IMR-90 (cell line): ENCODE measurements at regions not wholly inside any gene's neighbourhood (a gene's known extent, or its start where the extent isn't known, plus 50 kb on each side); places are given as distances from the start of the nearest gene placed in this dataset.

ENCODE experiments used
- ATAC-seq: fragments of 200-7000 bp; cut with Tn5 transposase; 2 replicates; pipeline ENCODE4 v1.9.1; 2020; ENCODE audit warnings: low read depth, mild to moderate bottlenecking, moderate library complexity
- BruUV-seq: library from RNA; stranded (reverse); fragments of 400-500 nt; replicated peaks from 2 replicates; lab custom pipeline; 2021; lab: Mats Ljungman, UMichigan
- CTCF ChIA-PET: fragments of 300-600 bp; formaldehyde crosslinking; extraction: SDS; loops from one replicate; lab custom pipeline; 2021; ENCODE audit warnings: antibody characterized with exemption; lab: Yijun Ruan, JAX
- POLR2A ChIA-PET: fragments of 300-600 bp; sonication (Branson Sonifier 250); formaldehyde crosslinking; loops from one replicate; lab custom pipeline; 2022; ENCODE audit warnings: antibody characterized with exemption; ENCODE audit not compliant: unreplicated experiment; lab: Charles Lee
- DNase-seq: peaks from one replicate; pipeline ENCODE4 v3.0.0; 2013
- H2AFZ ChIP-seq: replicated peaks from 2 replicates; pipeline ENCODE3; 2013; ENCODE audit warnings: low read length, mild to moderate bottlenecking; ENCODE audit not compliant: poor library complexity
- H2AK5ac ChIP-seq: 2 replicates; pipeline ENCODE4 v1.6.1; 2013; ENCODE audit warnings: low read depth, low read length, inconsistent platforms
- H2AK9ac ChIP-seq: replicated peaks from 2 replicates; pipeline ENCODE3; 2013; ENCODE audit warnings: mild to moderate bottlenecking, low read depth, low read length, moderate library complexity; ENCODE audit not compliant: poor library complexity
- H2BK120ac ChIP-seq: 2 replicates; pipeline ENCODE4 v1.6.1; 2013; ENCODE audit warnings: low read depth, low read length, inconsistent platforms
- H2BK15ac ChIP-seq: 3 replicates; pipeline ENCODE4 v1.6.1; 2013; ENCODE audit warnings: low read depth, low read length, inconsistent platforms
- H2BK20ac ChIP-seq: 2 replicates; pipeline ENCODE4 v1.6.1; 2013; ENCODE audit warnings: low read depth, mild to moderate bottlenecking, inconsistent platforms, low read length, moderate library complexity
- H2BK5ac ChIP-seq: 2 replicates; pipeline ENCODE4 v1.6.1; 2013; ENCODE audit warnings: mild to moderate bottlenecking, low read depth, low read length, inconsistent platforms; ENCODE audit not compliant: poor library complexity, severe bottlenecking
- H3K14ac ChIP-seq: replicated peaks from 2 replicates; pipeline ENCODE4 v1.6.1; 2013; ENCODE audit warnings: low read depth, low read length, inconsistent platforms
- H3K18ac ChIP-seq: 2 replicates; pipeline ENCODE4 v1.6.1; 2013; ENCODE audit warnings: low read depth, low read length, control low read depth
- H3K23ac ChIP-seq: 2 replicates; pipeline ENCODE4 v1.6.1; 2013; ENCODE audit warnings: low read depth, low read length, inconsistent platforms
- H3K27ac ChIP-seq: 2 replicates; pipeline ENCODE4 v1.5.1; 2013; ENCODE audit warnings: mild to moderate bottlenecking, control low read depth, low read length; ENCODE audit not compliant: insufficient read depth
- H3K27me3 ChIP-seq: 2 replicates; pipeline ENCODE4 v1.6.1; 2013; ENCODE audit warnings: low read length; ENCODE audit not compliant: control insufficient read depth, insufficient read depth
- H3K36me3 ChIP-seq: 2 replicates; pipeline ENCODE4 v1.6.1; 2013; ENCODE audit warnings: low read length, mixed read lengths; ENCODE audit not compliant: control insufficient read depth, insufficient read depth
- H3K4ac ChIP-seq: 2 replicates; pipeline ENCODE4 v1.6.1; 2013; ENCODE audit warnings: low read depth, low read length, inconsistent platforms
- H3K4me1 ChIP-seq: 2 replicates; pipeline ENCODE4 v1.6.1; 2013; ENCODE audit warnings: low read length, mixed read lengths; ENCODE audit not compliant: control insufficient read depth, insufficient read depth
- H3K4me2 ChIP-seq: 2 replicates; pipeline ENCODE4 v1.6.1; 2013; ENCODE audit warnings: low read depth, mild to moderate bottlenecking, control low read depth, low read length, moderate library complexity
- H3K4me3 ChIP-seq: 2 replicates; pipeline ENCODE4 v1.5.1; 2013; ENCODE audit warnings: low read depth, mild to moderate bottlenecking, control low read depth, low read length, moderate library complexity; ENCODE audit not compliant: insufficient read depth
- H3K56ac ChIP-seq: 2 replicates; pipeline ENCODE4 v1.6.1; 2013; ENCODE audit warnings: low read length, inconsistent platforms; ENCODE audit not compliant: insufficient read depth; ENCODE audit errors: extremely low read depth
- H3K79me1 ChIP-seq, 2 experiments: 2 replicates each; pipeline ENCODE4 v1.6.1; 2013; ENCODE audit warnings: low read length in 2 of 2, inconsistent platforms in 1 of 2, low read depth in 1 of 2
- H3K9ac ChIP-seq: 2 replicates; pipeline ENCODE4 v1.6.1; 2013; ENCODE audit warnings: low read depth, low read length, control low read depth
- H3K9me1 ChIP-seq: 2 replicates; pipeline ENCODE4 v1.6.1; 2013; ENCODE audit warnings: low read length, inconsistent platforms; ENCODE audit not compliant: insufficient read depth
- H3K9me3 ChIP-seq: 2 replicates; pipeline ENCODE4 v1.6.1; 2013; ENCODE audit warnings: low read length; ENCODE audit not compliant: control insufficient read depth, insufficient read depth
- H4K20me1 ChIP-seq: 2 replicates; pipeline ENCODE4 v1.6.1; 2013; ENCODE audit warnings: low read length, inconsistent platforms; ENCODE audit not compliant: insufficient read depth
- H4K5ac ChIP-seq: 2 replicates; pipeline ENCODE4 v1.6.1; 2013; ENCODE audit warnings: mild to moderate bottlenecking, low read depth, low read length, control low read depth
- H4K8ac ChIP-seq, 2 experiments: 2 replicates each; pipeline ENCODE4 v1.6.1; 2013; ENCODE audit warnings: low read depth in 2 of 2, low read length in 2 of 2, control low read depth in 1 of 2, inconsistent platforms in 1 of 2
- H4K91ac ChIP-seq: 2 replicates; pipeline ENCODE4 v1.6.1; 2013; ENCODE audit warnings: low read depth, low read length, inconsistent platforms; ENCODE audit not compliant: insufficient read depth
- CEBPB ChIP-seq: IDR thresholded peaks from 2 replicates; pipeline ENCODE4 v1.6.1; 2012; ENCODE audit warnings: low read depth, low read length, improper control_type of control experiment
- FOS ChIP-seq: fragments of 150-350 bp; IDR thresholded peaks from 2 replicates; pipeline ENCODE4 v1.6.1; 2016; ENCODE audit warnings: low read depth, low read length
- MAFK ChIP-seq: IDR thresholded peaks from 2 replicates; pipeline ENCODE4 v1.6.1; 2012; ENCODE audit warnings: low read depth, low read length, improper control_type of control experiment
- MXI1 ChIP-seq: IDR thresholded peaks from 2 replicates; pipeline ENCODE4 v1.6.1; 2012; ENCODE audit warnings: low read depth, mild to moderate bottlenecking, low read length, moderate library complexity, borderline replicate concordance
- NFE2L2 ChIP-seq: fragments of 150-350 bp; IDR thresholded peaks from 2 replicates; pipeline ENCODE4 v1.6.1; 2016; ENCODE audit warnings: low read depth, mild to moderate bottlenecking, low read length
- POLR2A ChIP-seq: IDR thresholded peaks from 2 replicates; pipeline ENCODE4 v1.6.1; 2012; ENCODE audit warnings: mild to moderate bottlenecking, low read depth, low read length
- RAD21 ChIP-seq: IDR thresholded peaks from 2 replicates; pipeline ENCODE4 v1.6.1; 2012; ENCODE audit warnings: low read length, improper control_type of control experiment
- RCOR1 ChIP-seq: IDR thresholded peaks from 2 replicates; pipeline ENCODE4 v1.6.1; 2012; ENCODE audit warnings: mild to moderate bottlenecking, low read length, improper control_type of control experiment; ENCODE audit not compliant: insufficient replicate concordance
- RFX5 ChIP-seq: IDR thresholded peaks from 2 replicates; pipeline ENCODE4 v1.8.0; 2012; ENCODE audit warnings: low read depth, mild to moderate bottlenecking, low read length, moderate library complexity
- SMC3 ChIP-seq: fragments of 150-350 bp; IDR thresholded peaks from 2 replicates; pipeline ENCODE4 v1.6.1; 2016; ENCODE audit warnings: low read depth, mild to moderate bottlenecking, antibody characterized with exemption, low read length, moderate library complexity
- WGBS, 2 experiments: methylation state at CpG; one replicate each; pipeline versions ENCODE4 v1.1.5 to v1.1.7; 2013; ENCODE audit warnings: missing lambda C conversion rate in 2 of 2; ENCODE audit not compliant: insufficient read length in 1 of 2; ENCODE audit errors: extremely low coverage in 2 of 2; 5-methylcytosine and 5-hydroxymethylcytosine counted together
- dilution Hi-C: fragments of 300-500 bp; cut with HindIII; formaldehyde crosslinking; loops from one replicate; pipeline ENCODE4 v1.14.3; 2018; ENCODE audit warnings: low sequenced_read_pairs; ENCODE audit not compliant: unreplicated experiment
- in situ Hi-C: fragments of 300-500 bp; cut with MboI; formaldehyde crosslinking; loops from 3 replicates; pipeline ENCODE4 v1.14.3; 2019; ENCODE audit warnings: low sequenced_read_pairs, inconsistent platforms, mixed read lengths
- intact Hi-C: fragments of 100-400 bp; cut with micrococcal nuclease; formaldehyde crosslinking; loops from 2 replicates; pipeline ENCODE4 v1.10.0; 2022
- TF ChIP-seq, protein P1 (sequence below): conservative IDR thresholded peaks from 2 replicates; pipeline ENCODE4 v1.5.1; 2012; ENCODE audit warnings: mild to moderate bottlenecking, low read depth, low read length, improper control_type of control experiment
- TF ChIP-seq, protein P2 (sequence below): fragments of 150-350 bp; IDR thresholded peaks from 2 replicates; pipeline ENCODE4 v1.6.1; 2017; ENCODE audit warnings: mild to moderate bottlenecking, antibody characterized with exemption, low read length, low read depth
- TF ChIP-seq, protein P3 (sequence below): fragments of 150-350 bp; IDR thresholded peaks from 2 replicates; pipeline ENCODE4 v1.6.1; 2016; ENCODE audit warnings: low read depth, mild to moderate bottlenecking, low read length, moderate library complexity, borderline replicate concordance

DNA sequence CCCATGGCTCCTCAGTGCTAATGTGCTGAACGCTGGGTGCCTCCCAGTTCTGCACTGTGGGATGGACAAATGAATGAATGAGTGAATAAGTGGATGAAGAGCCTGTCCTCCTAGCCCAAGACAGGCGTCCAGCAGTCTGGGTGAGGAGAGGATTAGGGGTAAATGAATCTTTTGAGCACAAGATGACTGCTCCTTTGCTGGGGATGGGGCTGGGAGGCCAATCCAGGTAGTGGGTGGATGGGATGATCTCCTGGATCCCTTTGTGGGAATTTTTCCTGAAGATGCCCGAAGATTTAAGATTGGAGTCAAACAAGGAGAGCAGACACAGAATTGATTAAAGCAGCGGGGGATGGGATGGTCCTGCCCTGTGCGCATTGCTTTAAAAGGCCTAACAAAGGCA lies 65.3 kb upstream of the MLN start:
- Histone ChIP-seq H3K56ac (no peak overlapping the region), H3K9me3 (no peaks in the 10 kb centered on the region), H2AK5ac (no peak overlapping the region), H2BK120ac (no peak overlapping the region), H3K27me3 (peaks cover 50% of the 10 kb centered on the region), H3K23ac (no peak overlapping the region), H3K9ac (no peak overlapping the region), H2BK5ac (no peak overlapping the region), H3K14ac (no peak overlapping the region), H2AK9ac (no peak overlapping the region), H2BK20ac (no peak overlapping the region), H4K5ac (no peak overlapping the region), H3K4ac (no peak overlapping the region), H4K20me1 (no peaks in the 10 kb centered on the region), H2BK15ac (no peak overlapping the region), H4K8ac (no peak overlapping the region), H3K18ac (no peak overlapping the region), H3K79me1 (no peaks in the 10 kb centered on the region), H4K91ac (no peak overlapping the region), H3K27ac (no peak overlapping the region), H2AFZ (no peak overlapping the region), H3K36me3 (no peaks in the 10 kb centered on the region), H3K9me1 (no peaks in the 10 kb centered on the region), H3K4me1 (no peaks in the 10 kb centered on the region), H3K4me2 (no peak overlapping the region), H3K4me3 (no peak overlapping the region)
- no peak for DNase-seq
- TF ChIP-seq SMC3 (no peak), NFE2L2 (no peak), RCOR1 (no peak), MXI1 (no peak), MAFK (no peak), FOS (no peak), CEBPB (no peak), RFX5 (no peak), RAD21 (no peak), POLR2A (no peak)
- TF ChIP-seq, protein P1, sequence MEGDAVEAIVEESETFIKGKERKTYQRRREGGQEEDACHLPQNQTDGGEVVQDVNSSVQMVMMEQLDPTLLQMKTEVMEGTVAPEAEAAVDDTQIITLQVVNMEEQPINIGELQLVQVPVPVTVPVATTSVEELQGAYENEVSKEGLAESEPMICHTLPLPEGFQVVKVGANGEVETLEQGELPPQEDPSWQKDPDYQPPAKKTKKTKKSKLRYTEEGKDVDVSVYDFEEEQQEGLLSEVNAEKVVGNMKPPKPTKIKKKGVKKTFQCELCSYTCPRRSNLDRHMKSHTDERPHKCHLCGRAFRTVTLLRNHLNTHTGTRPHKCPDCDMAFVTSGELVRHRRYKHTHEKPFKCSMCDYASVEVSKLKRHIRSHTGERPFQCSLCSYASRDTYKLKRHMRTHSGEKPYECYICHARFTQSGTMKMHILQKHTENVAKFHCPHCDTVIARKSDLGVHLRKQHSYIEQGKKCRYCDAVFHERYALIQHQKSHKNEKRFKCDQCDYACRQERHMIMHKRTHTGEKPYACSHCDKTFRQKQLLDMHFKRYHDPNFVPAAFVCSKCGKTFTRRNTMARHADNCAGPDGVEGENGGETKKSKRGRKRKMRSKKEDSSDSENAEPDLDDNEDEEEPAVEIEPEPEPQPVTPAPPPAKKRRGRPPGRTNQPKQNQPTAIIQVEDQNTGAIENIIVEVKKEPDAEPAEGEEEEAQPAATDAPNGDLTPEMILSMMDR: no peak
- TF ChIP-seq, protein P2, sequence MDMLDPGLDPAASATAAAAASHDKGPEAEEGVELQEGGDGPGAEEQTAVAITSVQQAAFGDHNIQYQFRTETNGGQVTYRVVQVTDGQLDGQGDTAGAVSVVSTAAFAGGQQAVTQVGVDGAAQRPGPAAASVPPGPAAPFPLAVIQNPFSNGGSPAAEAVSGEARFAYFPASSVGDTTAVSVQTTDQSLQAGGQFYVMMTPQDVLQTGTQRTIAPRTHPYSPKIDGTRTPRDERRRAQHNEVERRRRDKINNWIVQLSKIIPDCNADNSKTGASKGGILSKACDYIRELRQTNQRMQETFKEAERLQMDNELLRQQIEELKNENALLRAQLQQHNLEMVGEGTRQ: no peak
- TF ChIP-seq, protein P3, sequence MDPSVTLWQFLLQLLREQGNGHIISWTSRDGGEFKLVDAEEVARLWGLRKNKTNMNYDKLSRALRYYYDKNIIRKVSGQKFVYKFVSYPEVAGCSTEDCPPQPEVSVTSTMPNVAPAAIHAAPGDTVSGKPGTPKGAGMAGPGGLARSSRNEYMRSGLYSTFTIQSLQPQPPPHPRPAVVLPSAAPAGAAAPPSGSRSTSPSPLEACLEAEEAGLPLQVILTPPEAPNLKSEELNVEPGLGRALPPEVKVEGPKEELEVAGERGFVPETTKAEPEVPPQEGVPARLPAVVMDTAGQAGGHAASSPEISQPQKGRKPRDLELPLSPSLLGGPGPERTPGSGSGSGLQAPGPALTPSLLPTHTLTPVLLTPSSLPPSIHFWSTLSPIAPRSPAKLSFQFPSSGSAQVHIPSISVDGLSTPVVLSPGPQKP: no peak
- ChIA-PET CTCF (interaction anchor here (0.6 kb wide), 2 partner anchors 123 to 641 kb away, joined by 3 read pairs; no protein-coding TSS in a partner anchor), POLR2A (no interaction called here)
- no CpG with 5 or more reads among the region's 5 CpGs for WGBS, 2 experiments
- dilution Hi-C loops: no loop called here
- intact Hi-C loops: no loop called here
- in situ Hi-C loops: no loop called here
- BruUV-seq: no TSS peak
- ATAC-seq: no peak
